DND-41 (cell line): ENCODE measurements at regions not wholly inside any gene's neighbourhood (a gene's known extent, or its start where the extent isn't known, plus 50 kb on each side); places are given as distances from the start of the nearest gene placed in this dataset.

Source experiments
- EZH2 ChIP-seq: IDR thresholded peaks from 3 replicates; pipeline ENCODE4 v1.6.1; 2012; ENCODE audit warnings: borderline replicate concordance, low read depth, mild to moderate bottlenecking, moderate library complexity, low read length, inconsistent platforms; ENCODE audit not compliant: severe bottlenecking
- TF ChIP-seq, protein P1 (sequence below): IDR thresholded peaks from 2 replicates; pipeline ENCODE4 v1.5.1; 2012; ENCODE audit warnings: borderline replicate concordance, low read length, moderate library complexity, mild to moderate bottlenecking; ENCODE audit not compliant: poor library complexity, severe bottlenecking; ENCODE audit errors: extremely low read depth

GRCh38 chr9:90088434-90088833 is 483.6 kb downstream of the GADD45G start:
- no peak for TF ChIP-seq EZH2
- TF ChIP-seq, protein P1, sequence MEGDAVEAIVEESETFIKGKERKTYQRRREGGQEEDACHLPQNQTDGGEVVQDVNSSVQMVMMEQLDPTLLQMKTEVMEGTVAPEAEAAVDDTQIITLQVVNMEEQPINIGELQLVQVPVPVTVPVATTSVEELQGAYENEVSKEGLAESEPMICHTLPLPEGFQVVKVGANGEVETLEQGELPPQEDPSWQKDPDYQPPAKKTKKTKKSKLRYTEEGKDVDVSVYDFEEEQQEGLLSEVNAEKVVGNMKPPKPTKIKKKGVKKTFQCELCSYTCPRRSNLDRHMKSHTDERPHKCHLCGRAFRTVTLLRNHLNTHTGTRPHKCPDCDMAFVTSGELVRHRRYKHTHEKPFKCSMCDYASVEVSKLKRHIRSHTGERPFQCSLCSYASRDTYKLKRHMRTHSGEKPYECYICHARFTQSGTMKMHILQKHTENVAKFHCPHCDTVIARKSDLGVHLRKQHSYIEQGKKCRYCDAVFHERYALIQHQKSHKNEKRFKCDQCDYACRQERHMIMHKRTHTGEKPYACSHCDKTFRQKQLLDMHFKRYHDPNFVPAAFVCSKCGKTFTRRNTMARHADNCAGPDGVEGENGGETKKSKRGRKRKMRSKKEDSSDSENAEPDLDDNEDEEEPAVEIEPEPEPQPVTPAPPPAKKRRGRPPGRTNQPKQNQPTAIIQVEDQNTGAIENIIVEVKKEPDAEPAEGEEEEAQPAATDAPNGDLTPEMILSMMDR = no peak
